Right lobe of liver (tissue), 6 donors: ENCODE measurements at regions not wholly inside any gene's neighbourhood (a gene's known extent, or its start where the extent isn't known, plus 50 kb on each side); places are given as distances from the start of the nearest gene placed in this dataset.

Experiments used
- ATAC-seq, 4 donors: fragments of 200-7000 bp; cut with Tn5 transposase; one replicate each; pipeline ENCODE4 v1.9.1; 2020; ENCODE audit warnings: mild to moderate bottlenecking in 4 of 4, moderate library complexity in 4 of 4
- DNase-seq, 3 donors: peaks; one replicate each; pipeline ENCODE4 v3.0.0-alpha.2; 2020
- H3K27ac ChIP-seq, 3 donors: fragments of 200-600 bp; one replicate each; pipeline ENCODE4 v1.8.0; 2022
- H3K27me3 ChIP-seq, 2 donors: fragments of 200-600 bp; one replicate each; pipeline ENCODE4 v1.8.0; 2022
- H3K36me3 ChIP-seq, 4 donors: fragments of 200-600 bp; sonication (generic) in 1 of 4; one replicate each; pipeline versions ENCODE4 v1.5.1 to v1.8.0; 2017 to 2022; ENCODE audit warnings: control low read depth in 1 of 4
- H3K4me1 ChIP-seq, 4 donors: fragments of 200-600 bp; sonication (generic) in 1 of 4; one replicate each; pipeline versions ENCODE4 v1.5.1 to v1.8.0; 2017 to 2022; ENCODE audit warnings: control low read depth in 1 of 4
- H3K4me3 ChIP-seq, 3 donors: fragments of 200-600 bp; one replicate each; pipeline ENCODE4 v1.8.0; 2022
- H3K9me3 ChIP-seq, 4 donors: fragments of 200-600 bp; sonication (generic) in 1 of 4; one replicate each; pipeline versions ENCODE4 v1.5.1 to v1.8.0; 2017 to 2022; ENCODE audit warnings: control low read depth in 1 of 4
- CTCF ChIP-seq, 4 donors: fragments of 200-600 bp in 3 of 4; fragments of 450-650 bp in 1 of 4; IDR thresholded peaks; one replicate each; pipeline versions ENCODE4 v1.5.1 to v1.8.0; 2016 to 2022; ENCODE audit warnings: antibody characterized with exemption in 4 of 4, mild to moderate bottlenecking in 2 of 4
- POLR2A ChIP-seq: fragments of 450-650 bp; IDR thresholded peaks from one replicate; pipeline ENCODE4 v1.6.1; 2017; ENCODE audit warnings: antibody characterized with exemption, mild to moderate bottlenecking
- WGBS: methylation state at CpG from one replicate; pipeline ENCODE4 v1.1.6; 2018; ENCODE audit warnings: low coverage, low lambda C conversion rate; ENCODE audit not compliant: insufficient coverage; ENCODE audit errors: missing lambda C conversion rate; 5-methylcytosine and 5-hydroxymethylcytosine counted together
- intact Hi-C, 2 donors: fragments of 100-400 bp; cut with DNase I; formaldehyde crosslinking; loops; one replicate each; pipeline versions ENCODE4 v1.11.2 to v1.14.1; 2022
- donor health status: DM: no; HTN: yes; CAD: no.
- donor health status: DM: no; HTN: no; CAD: no.
- donor health status: DM: no; HTN: no; CAD: no.
- donor health status: DM: no; HTN: yes; CAD: no.
- donor health status: DM: no; HTN: yes; CAD: no.

DNA sequence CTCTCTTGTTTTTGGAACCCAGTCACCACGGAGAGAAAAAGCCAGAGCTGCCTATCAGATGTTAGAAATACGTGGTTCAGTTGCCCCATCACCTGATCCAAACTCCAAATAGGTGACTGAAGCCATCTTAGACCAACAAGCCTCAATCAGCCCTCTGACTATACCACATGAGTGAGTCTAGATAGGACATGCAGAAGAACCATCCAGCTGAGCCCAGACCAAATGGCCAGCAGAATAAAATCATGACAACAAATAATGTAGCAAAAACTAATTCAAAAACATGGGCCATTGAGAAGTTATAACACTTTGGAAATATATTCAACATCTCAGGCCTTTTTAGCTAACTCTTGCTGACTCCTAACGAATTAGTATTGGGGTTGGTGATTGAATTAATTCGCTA, 348.4 kb upstream of the C1orf87 start:
- Histone ChIP-seq H3K36me3 (no peaks in the 10 kb centered on the region), H3K9me3 (no peaks in the 10 kb centered on the region), H3K27me3 (no peaks in the 10 kb centered on the region), H3K4me1 (no peaks in the 10 kb centered on the region), H3K4me3 (no peak overlapping the region), H3K27ac (no peak overlapping the region)
- no peak for ATAC-seq
- intact Hi-C loops: no loop called here
- TF ChIP-seq CTCF (IDR thresholded peaks at IDR 0.05): no peak
- TF ChIP-seq POLR2A: no peak
- 61% methylated on average over 4 of the region's 4 CpGs for WGBS
- no peak for DNase-seq

- no peaks in the 10 kb centered on the region for H3K27me3 ChIP-seq
- H3K4me3 ChIP-seq: no peak overlapping the region
- no peaks in the 10 kb centered on the region for H3K4me1 ChIP-seq
- no peaks in the 10 kb centered on the region for H3K36me3 ChIP-seq
- H3K9me3 ChIP-seq: no peaks in the 10 kb centered on the region
- DNase-seq: no peak
- intact Hi-C loops: no loop called here
- TF ChIP-seq POLR2A: no peak
- TF ChIP-seq CTCF (IDR thresholded peaks at IDR 0.05): no peak
- ATAC-seq: no peak
- H3K27ac ChIP-seq: no peak overlapping the region
- 87% methylated on average over 1 of the region's 1 CpG for WGBS
Observed at GRCh38 chr1:60419023-60419422, 345.5 kb upstream of the C1orf87 start.

- Histone ChIP-seq H3K27ac (no peak overlapping the region), H3K4me3 (no peak overlapping the region), H3K9me3 (no peaks in the 10 kb centered on the region), H3K4me1 (no peaks in the 10 kb centered on the region), H3K27me3 (no peaks in the 10 kb centered on the region), H3K36me3 (no peaks in the 10 kb centered on the region)
- DNase-seq: no peak
- intact Hi-C loops: no loop called here
- no peak for ATAC-seq
- no peak for TF ChIP-seq CTCF (IDR thresholded peaks at IDR 0.05)
- no peak for TF ChIP-seq POLR2A
Observed at GRCh38 chr1:60415696-60416095, 342.1 kb upstream of the C1orf87 start.

DNA sequence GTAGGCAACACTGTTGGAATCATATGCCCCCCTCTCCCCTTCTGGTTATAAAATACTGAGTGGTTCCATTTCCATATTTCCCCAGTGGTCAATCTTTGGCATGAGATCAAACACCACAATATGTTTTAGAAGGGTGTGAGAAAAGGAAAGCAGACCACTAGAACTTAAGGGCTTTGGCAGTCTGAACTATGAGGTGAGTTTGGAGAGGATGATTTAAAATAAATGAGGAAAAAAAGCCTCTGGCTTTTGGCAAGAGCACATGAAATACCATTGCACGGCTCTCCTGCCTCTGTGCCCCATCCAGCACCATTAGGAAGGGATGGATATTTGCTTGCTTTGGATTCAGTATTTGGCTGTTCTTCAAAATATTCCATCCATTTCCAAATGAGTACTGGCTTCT, 339.5 kb upstream of the C1orf87 start:
- TF ChIP-seq CTCF (IDR thresholded peaks at IDR 0.05): no peak
- TF ChIP-seq POLR2A: no peak
- H3K27me3 ChIP-seq: no peaks in the 10 kb centered on the region
- no peak for DNase-seq
- no peak for ATAC-seq
- intact Hi-C loops: no loop called here
- no peaks in the 10 kb centered on the region for H3K9me3 ChIP-seq
- H3K4me3 ChIP-seq: no peak overlapping the region
- no peaks in the 10 kb centered on the region for H3K4me1 ChIP-seq
- no peaks in the 10 kb centered on the region for H3K36me3 ChIP-seq
- no peak overlapping the region for H3K27ac ChIP-seq
- WGBS: 33% methylated on average over 1 of the region's 1 CpG

GRCh38 chr1:60411591-60411990, 338.0 kb upstream of the C1orf87 start:
- TF ChIP-seq CTCF (IDR thresholded peaks at IDR 0.05): no peak
- no peak overlapping the region for H3K27ac ChIP-seq
- WGBS: 25% methylated on average over 2 of the region's 2 CpGs
- H3K36me3 ChIP-seq: no peaks in the 10 kb centered on the region
- no peak for DNase-seq
- intact Hi-C loops: no loop called here
- no peaks in the 10 kb centered on the region for H3K4me1 ChIP-seq
- H3K9me3 ChIP-seq: no peaks in the 10 kb centered on the region
- ATAC-seq: no peak
- H3K4me3 ChIP-seq: no peak overlapping the region
- no peaks in the 10 kb centered on the region for H3K27me3 ChIP-seq
